A673 (cell line): ENCODE measurements at regions not wholly inside any gene's neighbourhood (a gene's known extent, or its start where the extent isn't known, plus 50 kb on each side); places are given as distances from the start of the nearest gene placed in this dataset.

ENCODE experiments used
- EZH2 ChIP-seq: fragments of 200-600 bp; sonication (generic); IDR thresholded peaks from 2 replicates; pipeline ENCODE4 v1.6.1; 2017; ENCODE audit warnings: borderline replicate concordance, low read depth, mild to moderate bottlenecking, mixed read lengths, antibody characterized with exemption, low read length; ENCODE audit not compliant: poor library complexity, severe bottlenecking
- TF ChIP-seq, protein P1 (sequence below): fragments of 300-800, 200-600 bp; sonication (generic); conservative IDR thresholded peaks from 2 replicates; pipeline ENCODE4 v1.5.1; 2017; ENCODE audit warnings: low read depth, mild to moderate bottlenecking, antibody characterized with exemption, low read length, moderate library complexity, mixed read lengths

DNA sequence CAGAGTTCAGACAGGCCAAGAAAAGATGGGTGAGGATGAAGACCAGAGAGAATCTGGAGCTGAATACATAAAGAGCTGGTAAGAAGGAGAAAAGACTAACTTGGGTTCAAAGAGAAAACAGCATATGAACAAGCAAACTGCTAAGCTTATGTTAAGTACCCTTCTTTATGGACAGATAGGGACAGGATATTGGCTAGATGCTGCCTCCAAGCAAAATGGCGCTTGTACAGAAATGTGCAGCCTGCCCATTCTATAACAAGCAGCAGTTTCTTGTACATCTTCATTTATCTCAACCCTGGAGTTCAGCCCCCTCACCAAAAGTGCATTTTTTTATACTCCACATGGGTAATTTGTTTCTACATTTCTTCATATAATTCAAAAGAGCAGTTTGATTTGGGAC, 184.5 kb downstream of the RMST start:
- TF ChIP-seq, protein P1, sequence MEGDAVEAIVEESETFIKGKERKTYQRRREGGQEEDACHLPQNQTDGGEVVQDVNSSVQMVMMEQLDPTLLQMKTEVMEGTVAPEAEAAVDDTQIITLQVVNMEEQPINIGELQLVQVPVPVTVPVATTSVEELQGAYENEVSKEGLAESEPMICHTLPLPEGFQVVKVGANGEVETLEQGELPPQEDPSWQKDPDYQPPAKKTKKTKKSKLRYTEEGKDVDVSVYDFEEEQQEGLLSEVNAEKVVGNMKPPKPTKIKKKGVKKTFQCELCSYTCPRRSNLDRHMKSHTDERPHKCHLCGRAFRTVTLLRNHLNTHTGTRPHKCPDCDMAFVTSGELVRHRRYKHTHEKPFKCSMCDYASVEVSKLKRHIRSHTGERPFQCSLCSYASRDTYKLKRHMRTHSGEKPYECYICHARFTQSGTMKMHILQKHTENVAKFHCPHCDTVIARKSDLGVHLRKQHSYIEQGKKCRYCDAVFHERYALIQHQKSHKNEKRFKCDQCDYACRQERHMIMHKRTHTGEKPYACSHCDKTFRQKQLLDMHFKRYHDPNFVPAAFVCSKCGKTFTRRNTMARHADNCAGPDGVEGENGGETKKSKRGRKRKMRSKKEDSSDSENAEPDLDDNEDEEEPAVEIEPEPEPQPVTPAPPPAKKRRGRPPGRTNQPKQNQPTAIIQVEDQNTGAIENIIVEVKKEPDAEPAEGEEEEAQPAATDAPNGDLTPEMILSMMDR, result no peak
- TF ChIP-seq EZH2, result no peak
